ENCODE measurements at regions not wholly inside any gene's neighbourhood (a gene's known extent, or its start where the extent isn't known, plus 50 kb on each side); places are given as distances from the start of the nearest gene placed in this dataset.

DNA sequence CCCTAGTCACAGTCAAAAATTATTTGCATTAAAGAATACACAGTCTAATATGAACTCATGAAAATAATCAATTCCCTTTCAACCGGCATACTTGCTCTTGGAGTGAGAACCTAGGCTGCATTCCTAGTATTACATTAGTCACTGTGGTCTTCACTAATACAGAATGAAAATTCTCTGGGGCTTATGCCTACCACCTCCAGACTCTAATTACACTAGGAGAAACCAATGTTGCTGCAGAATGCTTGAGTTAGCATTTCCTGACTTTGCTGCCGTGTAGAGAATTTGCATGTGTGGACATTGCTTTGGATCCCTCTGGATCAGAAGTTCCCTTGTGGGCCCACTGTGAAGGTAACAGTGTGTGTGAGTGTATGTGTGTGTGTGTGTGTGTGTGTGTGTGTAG, 87.8 kb downstream of the CCNA1 start:
- TF ChIP-seq, protein P1, sequence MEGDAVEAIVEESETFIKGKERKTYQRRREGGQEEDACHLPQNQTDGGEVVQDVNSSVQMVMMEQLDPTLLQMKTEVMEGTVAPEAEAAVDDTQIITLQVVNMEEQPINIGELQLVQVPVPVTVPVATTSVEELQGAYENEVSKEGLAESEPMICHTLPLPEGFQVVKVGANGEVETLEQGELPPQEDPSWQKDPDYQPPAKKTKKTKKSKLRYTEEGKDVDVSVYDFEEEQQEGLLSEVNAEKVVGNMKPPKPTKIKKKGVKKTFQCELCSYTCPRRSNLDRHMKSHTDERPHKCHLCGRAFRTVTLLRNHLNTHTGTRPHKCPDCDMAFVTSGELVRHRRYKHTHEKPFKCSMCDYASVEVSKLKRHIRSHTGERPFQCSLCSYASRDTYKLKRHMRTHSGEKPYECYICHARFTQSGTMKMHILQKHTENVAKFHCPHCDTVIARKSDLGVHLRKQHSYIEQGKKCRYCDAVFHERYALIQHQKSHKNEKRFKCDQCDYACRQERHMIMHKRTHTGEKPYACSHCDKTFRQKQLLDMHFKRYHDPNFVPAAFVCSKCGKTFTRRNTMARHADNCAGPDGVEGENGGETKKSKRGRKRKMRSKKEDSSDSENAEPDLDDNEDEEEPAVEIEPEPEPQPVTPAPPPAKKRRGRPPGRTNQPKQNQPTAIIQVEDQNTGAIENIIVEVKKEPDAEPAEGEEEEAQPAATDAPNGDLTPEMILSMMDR (IDR thresholded peaks at IDR 0.05) = no peak
- TF ChIP-seq POLR2A (IDR thresholded peaks at IDR 0.05) = no peak
